ENCODE measurements at regions not wholly inside any gene's neighbourhood (a gene's known extent, or its start where the extent isn't known, plus 50 kb on each side); places are given as distances from the start of the nearest gene placed in this dataset.
"Not testable (repeated sequence)": the region's sequence is repeated elsewhere in the genome, so short reads cannot be mapped to it uniquely, and the experiment has no call there.

DNA sequence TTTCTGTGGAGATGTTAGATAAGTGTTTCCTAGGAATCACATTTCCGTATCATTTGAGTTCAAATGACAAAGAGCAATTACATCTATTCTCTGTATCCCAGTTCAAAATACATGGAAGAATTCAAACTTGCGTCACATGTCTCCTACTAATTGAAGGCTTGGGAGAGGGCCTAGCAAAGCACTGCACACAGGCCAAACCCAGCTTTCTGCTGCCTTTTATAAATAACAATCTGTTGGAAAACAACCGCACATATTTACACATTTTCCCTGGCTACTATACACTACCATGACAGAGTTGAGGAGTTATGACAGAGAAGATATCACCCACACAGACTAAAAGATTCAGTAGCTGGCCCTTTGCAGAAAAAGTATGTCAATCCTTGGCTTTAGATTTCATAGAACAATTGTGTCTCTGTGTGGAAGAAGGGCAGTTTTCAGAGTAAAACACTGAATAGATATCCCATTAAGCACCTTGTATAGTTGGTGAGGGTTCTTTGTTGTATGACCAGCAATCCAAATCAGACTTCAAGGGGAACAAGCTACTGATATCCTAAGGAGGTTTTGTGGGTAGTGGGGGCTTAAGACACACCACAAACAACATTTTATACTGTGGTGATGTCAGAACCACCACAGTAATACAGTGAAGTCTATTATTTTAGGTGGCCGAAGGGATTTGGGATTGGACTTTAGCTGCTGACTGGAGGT lies 861.3 kb downstream of the CCDC85A start:
- Histone ChIP-seq H3K4me3 (ENCODE audit: insufficient read depth, low read length, poor library complexity, severe bottlenecking) (no peak overlapping the region), H3F3A (ENCODE audit: insufficient read depth) (no peaks in the 10 kb centered on the region), H2AFZ (ENCODE audit: low read depth, low read length, severe bottlenecking) (no peak overlapping the region), H4K20me1 (ENCODE audit: low read depth, low read length) (no peaks in the 10 kb centered on the region), H3K9ac (ENCODE audit: low read length) (no peak overlapping the region), H3K9me2 (replicated peaks; ENCODE audit: insufficient read depth, low read length) (no peaks in the 10 kb centered on the region), H3K4me2 (ENCODE audit: low read depth, low read length, poor library complexity, severe bottlenecking) (no peak overlapping the region), H3K36me3 (ENCODE audit: low read length) (no peaks in the 10 kb centered on the region), H3K27ac (ENCODE audit: low read depth, low read length) (no peak overlapping the region), H3K9me3 (ENCODE audit: insufficient read depth, low read length) (no peaks in the 10 kb centered on the region), H3K27me3 (ENCODE audit: low read length) (no peaks in the 10 kb centered on the region), H3K79me2 (ENCODE audit: insufficient read depth, low read length) (no peaks in the 10 kb centered on the region)
- TF ChIP-seq, protein P1, sequence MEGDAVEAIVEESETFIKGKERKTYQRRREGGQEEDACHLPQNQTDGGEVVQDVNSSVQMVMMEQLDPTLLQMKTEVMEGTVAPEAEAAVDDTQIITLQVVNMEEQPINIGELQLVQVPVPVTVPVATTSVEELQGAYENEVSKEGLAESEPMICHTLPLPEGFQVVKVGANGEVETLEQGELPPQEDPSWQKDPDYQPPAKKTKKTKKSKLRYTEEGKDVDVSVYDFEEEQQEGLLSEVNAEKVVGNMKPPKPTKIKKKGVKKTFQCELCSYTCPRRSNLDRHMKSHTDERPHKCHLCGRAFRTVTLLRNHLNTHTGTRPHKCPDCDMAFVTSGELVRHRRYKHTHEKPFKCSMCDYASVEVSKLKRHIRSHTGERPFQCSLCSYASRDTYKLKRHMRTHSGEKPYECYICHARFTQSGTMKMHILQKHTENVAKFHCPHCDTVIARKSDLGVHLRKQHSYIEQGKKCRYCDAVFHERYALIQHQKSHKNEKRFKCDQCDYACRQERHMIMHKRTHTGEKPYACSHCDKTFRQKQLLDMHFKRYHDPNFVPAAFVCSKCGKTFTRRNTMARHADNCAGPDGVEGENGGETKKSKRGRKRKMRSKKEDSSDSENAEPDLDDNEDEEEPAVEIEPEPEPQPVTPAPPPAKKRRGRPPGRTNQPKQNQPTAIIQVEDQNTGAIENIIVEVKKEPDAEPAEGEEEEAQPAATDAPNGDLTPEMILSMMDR (IDR thresholded peaks at IDR 0.05; ENCODE audit: insufficient read depth, low read length, poor library complexity, severe bottlenecking) = no peak
- TF ChIP-seq EZH2phosphoT487 (conservative IDR thresholded peaks at IDR 0.05; ENCODE audit: low read length) = no peak

- Histone ChIP-seq H3K79me2 (ENCODE audit: insufficient read depth, low read length) (no peaks in the 10 kb centered on the region), H3K4me2 (ENCODE audit: low read depth, low read length, poor library complexity, severe bottlenecking) (no peak overlapping the region), H4K20me1 (ENCODE audit: low read depth, low read length) (no peaks in the 10 kb centered on the region), H3K36me3 (ENCODE audit: low read length) (no peaks in the 10 kb centered on the region), H3K4me3 (ENCODE audit: insufficient read depth, low read length, poor library complexity, severe bottlenecking) (no peak overlapping the region), H3K9me2 (replicated peaks; ENCODE audit: insufficient read depth, low read length) (no peaks in the 10 kb centered on the region), H3K27me3 (ENCODE audit: low read length) (no peaks in the 10 kb centered on the region), H3K9me3 (ENCODE audit: insufficient read depth, low read length) (no peaks in the 10 kb centered on the region), H2AFZ (ENCODE audit: low read depth, low read length, severe bottlenecking) (no peak overlapping the region), H3K9ac (ENCODE audit: low read length) (no peak overlapping the region), H3K27ac (ENCODE audit: low read depth, low read length) (no peak overlapping the region), H3F3A (ENCODE audit: insufficient read depth) (no peaks in the 10 kb centered on the region)
- TF ChIP-seq EZH2phosphoT487 (conservative IDR thresholded peaks at IDR 0.05; ENCODE audit: low read length) = no peak
- TF ChIP-seq, protein P1 (IDR thresholded peaks at IDR 0.05; ENCODE audit: insufficient read depth, low read length, poor library complexity, severe bottlenecking) = no peak
Measured at GRCh38 chr2:57049273-57049672, 865.5 kb downstream of the CCDC85A start.

GRCh38 chr2:57050007-57050406 lies 866.2 kb downstream of the CCDC85A start:
- H3K27me3 ChIP-seq (ENCODE audit: low read length) = no peaks in the 10 kb centered on the region
- H3K36me3 ChIP-seq (ENCODE audit: low read length) = no peaks in the 10 kb centered on the region
- H3K4me3 ChIP-seq (ENCODE audit: insufficient read depth, low read length, poor library complexity, severe bottlenecking) = no peak overlapping the region
- H3K4me2 ChIP-seq (ENCODE audit: low read depth, low read length, poor library complexity, severe bottlenecking) = no peak overlapping the region
- no peaks in the 10 kb centered on the region for H3F3A ChIP-seq (ENCODE audit: insufficient read depth)
- no peak overlapping the region for H2AFZ ChIP-seq (ENCODE audit: low read depth, low read length, severe bottlenecking)
- TF ChIP-seq, protein P1 (IDR thresholded peaks at IDR 0.05; ENCODE audit: insufficient read depth, low read length, poor library complexity, severe bottlenecking) = no peak
- TF ChIP-seq EZH2phosphoT487 (conservative IDR thresholded peaks at IDR 0.05; ENCODE audit: low read length) = no peak
- no peaks in the 10 kb centered on the region for H4K20me1 ChIP-seq (ENCODE audit: low read depth, low read length)
- H3K27ac ChIP-seq (ENCODE audit: low read depth, low read length) = no peak overlapping the region
- no peak overlapping the region for H3K9ac ChIP-seq (ENCODE audit: low read length)
- H3K79me2 ChIP-seq (ENCODE audit: insufficient read depth, low read length) = no peaks in the 10 kb centered on the region
- no peaks in the 10 kb centered on the region for H3K9me3 ChIP-seq (ENCODE audit: insufficient read depth, low read length)
- no peaks in the 10 kb centered on the region for H3K9me2 ChIP-seq (replicated peaks; ENCODE audit: insufficient read depth, low read length)

GRCh38 chr2:57066301-57066700 lies 882.5 kb downstream of the CCDC85A start:
- H3K9ac ChIP-seq (ENCODE audit: low read length); H4K20me1 ChIP-seq (ENCODE audit: low read depth, low read length); H3K9me2 ChIP-seq (replicated peaks; ENCODE audit: insufficient read depth, low read length); H3K27me3 ChIP-seq (ENCODE audit: low read length); H3K4me3 ChIP-seq (ENCODE audit: insufficient read depth, low read length, poor library complexity, severe bottlenecking); H3K9me3 ChIP-seq (ENCODE audit: insufficient read depth, low read length); H2AFZ ChIP-seq (ENCODE audit: low read depth, low read length, severe bottlenecking); H3F3A ChIP-seq (ENCODE audit: insufficient read depth); H3K79me2 ChIP-seq (ENCODE audit: insufficient read depth, low read length); H3K27ac ChIP-seq (ENCODE audit: low read depth, low read length); H3K36me3 ChIP-seq (ENCODE audit: low read length); H3K4me2 ChIP-seq (ENCODE audit: low read depth, low read length, poor library complexity, severe bottlenecking): not testable (repeated sequence)

All from SU-DHL-6 (cell line).